ENCODE measurements at regions not wholly inside any gene's neighbourhood (a gene's known extent, or its start where the extent isn't known, plus 50 kb on each side); places are given as distances from the start of the nearest gene placed in this dataset.

GRCh38 chr14:88098163-88098562, 93.2 kb downstream of the GPR65 start:
- POLR2A ChIA-PET = no interaction called here

GRCh38 chr14:88104710-88105109, 99.8 kb downstream of the GPR65 start:
- ATAC-seq (no peak), DNase-seq (ENCODE audit: low read depth, low spot score) (no peak)
- TF ChIP-seq CTCF (IDR thresholded peaks at IDR 0.05) = no peak
- no peak for TF ChIP-seq REST (IDR thresholded peaks at IDR 0.05; ENCODE audit: insufficient read depth in 1 of 2, low read depth in 2 of 2, low read length in 1 of 2)
- no peak for TF ChIP-seq POLR2AphosphoS5 (IDR thresholded peaks at IDR 0.05; ENCODE audit: low read depth, low read length)
- no peak for TF ChIP-seq TCF7L2 (IDR thresholded peaks at IDR 0.05; ENCODE audit: low read depth, low read length)
- TF ChIP-seq SIN3A (IDR thresholded peaks at IDR 0.05; ENCODE audit: borderline replicate concordance, insufficient read depth, low read depth, low read length) = no peak
- Histone ChIP-seq H3K36me3 (ENCODE audit: control insufficient read depth, insufficient read depth, low read length) (no peaks in the 10 kb centered on the region), H3K27ac (ENCODE audit: low read length) (no peak overlapping the region), H3K4me1 (ENCODE audit: control insufficient read depth, insufficient read depth, low read length) (no peaks in the 10 kb centered on the region), H3K9me3 (ENCODE audit: control insufficient read depth, insufficient read depth, low read depth, low read length) (no peaks in the 10 kb centered on the region), H3K4me3 (ENCODE audit: low read depth in 2 of 2, low read length in 2 of 2) (no peak overlapping the region), H3K27me3 (ENCODE audit: control insufficient read depth, insufficient read depth, low read length) (no peaks in the 10 kb centered on the region)
- POLR2A ChIA-PET = no interaction called here
- intact Hi-C loops (cut with micrococcal nuclease; ENCODE audit: unreplicated experiment) = no loop called here
- CTCF ChIA-PET = no interaction called here
- BruUV-seq (replicated peaks) = no TSS peak
- in situ Hi-C loops (cut with HindIII; ENCODE audit: low pct_unique_long_range_greater_than_20kb, low sequenced_read_pairs) = no loop called here

More at GRCh38 chr14:88098163-88098562, 93.2 kb downstream of the GPR65 start:
- Histone ChIP-seq H3K27me3 (ENCODE audit: control insufficient read depth, insufficient read depth, low read length) (no peaks in the 10 kb centered on the region), H3K27ac (ENCODE audit: low read length) (no peak overlapping the region), H3K4me3 (ENCODE audit: low read depth in 2 of 2, low read length in 2 of 2) (no peak overlapping the region), H3K4me1 (ENCODE audit: control insufficient read depth, insufficient read depth, low read length) (no peaks in the 10 kb centered on the region), H3K9me3 (ENCODE audit: control insufficient read depth, insufficient read depth, low read depth, low read length) (no peaks in the 10 kb centered on the region), H3K36me3 (ENCODE audit: control insufficient read depth, insufficient read depth, low read length) (no peaks in the 10 kb centered on the region)
- ATAC-seq = no peak
- no peak for TF ChIP-seq POLR2AphosphoS5 (IDR thresholded peaks at IDR 0.05; ENCODE audit: low read depth, low read length)
- no peak for TF ChIP-seq REST (IDR thresholded peaks at IDR 0.05; ENCODE audit: insufficient read depth in 1 of 2, low read depth in 2 of 2, low read length in 1 of 2)
- no peak for TF ChIP-seq SIN3A (IDR thresholded peaks at IDR 0.05; ENCODE audit: borderline replicate concordance, insufficient read depth, low read depth, low read length)
- TF ChIP-seq TCF7L2 (IDR thresholded peaks at IDR 0.05; ENCODE audit: low read depth, low read length) = no peak
- intact Hi-C loops (cut with micrococcal nuclease; ENCODE audit: unreplicated experiment) = no loop called here
- in situ Hi-C loops (cut with HindIII; ENCODE audit: low pct_unique_long_range_greater_than_20kb, low sequenced_read_pairs) = no loop called here
- CTCF ChIA-PET = no interaction called here
- no peak for DNase-seq (ENCODE audit: low read depth, low spot score)
- BruUV-seq (replicated peaks) = no TSS peak
